Activated naive CD4-positive, alpha-beta T cell treated with anti-CD3 and anti-CD28 coated beads for 36 hours (primary cell): ENCODE measurements at regions not wholly inside any gene's neighbourhood (a gene's known extent, or its start where the extent isn't known, plus 50 kb on each side); places are given as distances from the start of the nearest gene placed in this dataset.
"Not testable (repeated sequence)": the region's sequence is repeated elsewhere in the genome, so short reads cannot be mapped to it uniquely, and the experiment has no call there.

Experiments used
- CTCF ChIA-PET: fragments of 350-600 bp; sonication (Branson Sonifier 250); formaldehyde crosslinking; loops from one replicate; lab custom pipeline; 2021; ENCODE audit warnings: antibody characterized with exemption; lab: Charles Lee
- DNase-seq: peaks from one replicate; pipeline ENCODE4 v3.0.0-alpha.2; 2020
- H3K27ac Mint-ChIP-seq: one replicate; pipeline ENCODE4 v1.8.0; 2021; ENCODE audit warnings: mild to moderate bottlenecking, mixed read lengths
- H3K27me3 Mint-ChIP-seq: one replicate; pipeline ENCODE4 v1.8.0; 2021; ENCODE audit warnings: low read depth, mixed read lengths
- H3K36me3 Mint-ChIP-seq: one replicate; pipeline ENCODE4 v1.8.0; 2021; ENCODE audit warnings: low read depth, mixed read lengths
- H3K4me1 Mint-ChIP-seq: one replicate; pipeline ENCODE4 v1.8.0; 2021; ENCODE audit warnings: low read depth, mixed read lengths
- H3K4me3 Mint-ChIP-seq: one replicate; pipeline ENCODE4 v1.8.0; 2021; ENCODE audit warnings: mild to moderate bottlenecking, moderate library complexity, mixed read lengths
- H3K9me3 Mint-ChIP-seq: one replicate; pipeline ENCODE4 v1.8.0; 2021; ENCODE audit warnings: mixed read lengths
- intact Hi-C: fragments of 100-400 bp; cut with micrococcal nuclease; formaldehyde crosslinking; loops from one replicate; pipeline ENCODE4 v1.15.1; 2023

DNA sequence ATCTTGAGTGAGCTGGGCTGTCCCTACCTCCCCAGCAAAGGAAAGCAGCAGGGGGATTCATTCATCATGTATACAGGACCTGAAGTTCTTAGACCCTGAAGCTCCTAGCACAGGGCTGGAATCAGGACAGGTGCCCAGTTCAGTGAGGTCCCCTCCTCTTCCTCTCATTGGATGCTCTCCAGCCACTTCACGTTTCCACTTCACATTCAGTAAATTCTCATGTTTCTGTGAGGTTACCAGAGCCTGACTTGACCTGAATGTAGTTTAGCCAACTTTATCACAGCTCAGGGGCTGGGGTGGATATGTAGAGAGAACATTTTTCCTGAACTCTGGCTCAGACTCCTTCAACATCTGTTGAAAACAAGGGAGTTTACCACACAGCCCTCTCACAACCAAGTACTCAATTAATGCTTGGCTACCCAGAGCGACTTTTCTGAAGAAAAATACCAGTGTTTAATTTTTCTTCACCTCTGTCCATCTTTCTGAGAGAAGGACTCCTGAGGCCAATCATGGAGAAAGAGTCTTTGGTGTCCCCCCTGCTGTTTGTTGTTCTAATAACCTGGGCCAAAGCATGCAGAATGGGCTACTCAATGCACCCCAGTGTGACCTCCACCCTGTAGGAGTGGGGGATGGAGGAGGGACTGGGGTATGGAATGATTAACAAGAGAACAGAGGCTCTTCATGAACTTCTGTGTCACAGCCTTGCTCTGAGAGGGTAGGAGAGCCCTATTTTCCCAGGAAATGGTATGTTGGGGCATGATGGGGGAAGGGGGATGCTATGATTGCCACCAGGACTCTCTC is 108.3 kb upstream of the FGGY start:
- Mint-ChIP-seq H3K27me3 (peaks cover 2% of the 10 kb centered on the region), H3K4me1 (no peaks in the 10 kb centered on the region), H3K36me3 (no peaks in the 10 kb centered on the region), H3K9me3 (no peaks in the 10 kb centered on the region), H3K27ac (no peak overlapping the region), H3K4me3 (no peak overlapping the region)
- CTCF ChIA-PET, result no interaction called here
- intact Hi-C loops, result no loop called here
- no peak for DNase-seq

- no peak for DNase-seq
- peaks cover 2% of the 10 kb centered on the region for H3K27me3 Mint-ChIP-seq
- no peaks in the 10 kb centered on the region for H3K9me3 Mint-ChIP-seq
- CTCF ChIA-PET, result no interaction called here
- H3K27ac Mint-ChIP-seq, result no peak overlapping the region
- H3K36me3 Mint-ChIP-seq, result no peaks in the 10 kb centered on the region
- H3K4me1 Mint-ChIP-seq, result no peaks in the 10 kb centered on the region
- no peak overlapping the region for H3K4me3 Mint-ChIP-seq
- intact Hi-C loops, result no loop called here
These were observed 103.3 kb upstream of the FGGY start for GRCh38 chr1:59193443-59194093.

DNA sequence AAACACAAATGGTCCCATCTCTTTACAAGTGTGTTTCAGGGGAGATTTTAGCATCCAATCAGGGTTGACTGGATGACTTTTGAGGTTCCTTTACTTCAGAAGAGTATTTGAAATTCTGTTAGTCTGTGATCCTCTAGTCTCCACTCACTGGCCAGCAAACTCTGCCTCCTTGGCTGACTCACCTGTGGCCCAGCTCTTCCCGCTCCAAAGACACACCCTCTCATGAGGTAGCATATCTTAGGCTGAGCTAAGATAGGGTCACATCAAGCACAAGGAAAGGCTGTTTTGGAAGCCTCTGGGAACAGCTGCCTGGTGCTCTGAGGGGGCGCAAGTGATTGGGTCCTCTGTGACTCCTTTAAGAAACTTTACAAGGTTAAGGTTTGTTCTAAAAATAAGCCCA is 102.3 kb upstream of the FGGY start:
- Mint-ChIP-seq H3K9me3 (no peaks in the 10 kb centered on the region), H3K27me3 (peaks cover 2% of the 10 kb centered on the region), H3K4me1 (no peaks in the 10 kb centered on the region), H3K4me3 (no peak overlapping the region), H3K27ac (no peak overlapping the region), H3K36me3 (no peaks in the 10 kb centered on the region)
- intact Hi-C loops, result loop anchor here (5.0 kb wide), 1 partner anchor 748 kb away; no protein-coding TSS in a partner anchor
- no peak for DNase-seq
- CTCF ChIA-PET, result no interaction called here

- Mint-ChIP-seq H3K9me3 (no peaks in the 10 kb centered on the region), H3K36me3 (no peaks in the 10 kb centered on the region), H3K27me3 (peaks cover 2% of the 10 kb centered on the region), H3K27ac (no peak overlapping the region), H3K4me3 (no peak overlapping the region), H3K4me1 (no peaks in the 10 kb centered on the region)
- CTCF ChIA-PET, result no interaction called here
- no peak for DNase-seq
- intact Hi-C loops, result loop anchor here (5.0 kb wide), 1 partner anchor 747 kb away; no protein-coding TSS in a partner anchor
These were observed 101.7 kb upstream of the FGGY start for GRCh38 chr1:59195151-59195550.

- Mint-ChIP-seq H3K36me3 (no peaks in the 10 kb centered on the region), H3K4me1 (no peaks in the 10 kb centered on the region), H3K9me3 (no peaks in the 10 kb centered on the region), H3K27me3 (peaks cover 6% of the 10 kb centered on the region), H3K4me3 (no peak overlapping the region), H3K27ac (no peak overlapping the region)
- CTCF ChIA-PET, result interaction anchor here (1.0 kb wide), 1 partner anchor 233 kb away, joined by 3 read pairs; no protein-coding TSS in a partner anchor
- intact Hi-C loops, result loop anchor here (5.0 kb wide), 1 partner anchor 744 kb away; no protein-coding TSS in a partner anchor
- no peak for DNase-seq
These were observed 98.3 kb upstream of the FGGY start for GRCh38 chr1:59198564-59198963.

DNA sequence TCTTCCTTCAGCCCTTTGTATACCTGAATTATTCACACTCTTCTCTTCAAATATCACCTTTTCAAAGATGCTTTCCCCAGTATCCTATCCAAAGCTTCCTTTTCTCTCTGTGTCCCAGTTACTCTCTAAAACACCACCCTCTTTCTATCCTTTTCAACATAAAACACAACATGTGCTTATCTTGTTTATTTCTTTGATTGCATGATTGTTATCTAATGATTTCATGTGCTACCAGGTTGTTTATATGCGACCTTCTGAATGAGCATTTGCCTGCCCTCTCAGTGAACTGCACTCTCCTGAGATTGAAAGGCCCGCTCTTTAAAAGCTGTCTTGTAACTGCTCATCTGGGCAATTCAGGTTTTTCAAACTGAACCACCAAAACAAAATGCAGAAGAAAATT is 97.7 kb upstream of the FGGY start:
- intact Hi-C loops, result loop anchor here (5.0 kb wide), 1 partner anchor 743 kb away; no protein-coding TSS in a partner anchor
- Mint-ChIP-seq H3K36me3 (no peaks in the 10 kb centered on the region), H3K4me3 (no peak overlapping the region), H3K4me1 (no peaks in the 10 kb centered on the region), H3K9me3 (no peaks in the 10 kb centered on the region), H3K27me3 (peaks cover 6% of the 10 kb centered on the region), H3K27ac (no peak overlapping the region)
- CTCF ChIA-PET, result interaction anchor here (1.0 kb wide), 1 partner anchor 233 kb away, joined by 3 read pairs; no protein-coding TSS in a partner anchor
- DNase-seq, result no peak

- H3K36me3 Mint-ChIP-seq, result no peaks in the 10 kb centered on the region
These were observed 97.0 kb upstream of the FGGY start for GRCh38 chr1:59199719-59200376.

DNA sequence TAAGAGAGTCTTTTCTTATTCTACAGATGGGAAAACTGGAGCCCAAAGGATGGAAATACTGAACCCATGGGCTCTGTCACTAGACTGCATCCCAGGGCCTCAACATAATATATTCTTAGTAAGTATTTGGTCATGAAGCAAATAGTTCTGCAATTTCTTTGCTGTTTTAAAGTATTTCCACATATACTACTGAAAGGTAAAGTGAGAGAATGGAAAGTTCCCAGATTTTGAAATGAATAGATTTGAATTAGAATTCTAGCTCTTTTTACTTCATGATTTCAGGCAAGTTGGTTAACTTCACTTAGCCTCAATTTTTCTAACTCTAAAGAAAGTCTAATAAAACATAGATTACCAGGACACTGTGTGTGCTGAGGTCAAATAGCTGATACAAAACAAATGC is 95.6 kb upstream of the FGGY start:
- H3K9me3 Mint-ChIP-seq, result peaks cover 3% of the 10 kb centered on the region
- H3K4me1 Mint-ChIP-seq, result no peaks in the 10 kb centered on the region
- CTCF ChIA-PET, result no interaction called here
- intact Hi-C loops, result no loop called here
- H3K27me3 Mint-ChIP-seq, result peaks cover 6% of the 10 kb centered on the region
- no peak overlapping the region for H3K4me3 Mint-ChIP-seq
- no peak for DNase-seq
- no peak overlapping the region for H3K27ac Mint-ChIP-seq
- H3K36me3 Mint-ChIP-seq, result no peaks in the 10 kb centered on the region

More at GRCh38 chr1:59199719-59200376, 97.0 kb upstream of the FGGY start:
- DNase-seq, result no peak
- H3K9me3 Mint-ChIP-seq, result peaks cover 2% of the 10 kb centered on the region
- H3K27ac Mint-ChIP-seq, result no peak overlapping the region
- H3K4me3 Mint-ChIP-seq, result no peak overlapping the region
- intact Hi-C loops, result loop anchor here (5.0 kb wide), 1 partner anchor 742 kb away; no protein-coding TSS in a partner anchor
- peaks cover 6% of the 10 kb centered on the region for H3K27me3 Mint-ChIP-seq
- CTCF ChIA-PET, result no interaction called here
- H3K4me1 Mint-ChIP-seq, result no peaks in the 10 kb centered on the region

DNA sequence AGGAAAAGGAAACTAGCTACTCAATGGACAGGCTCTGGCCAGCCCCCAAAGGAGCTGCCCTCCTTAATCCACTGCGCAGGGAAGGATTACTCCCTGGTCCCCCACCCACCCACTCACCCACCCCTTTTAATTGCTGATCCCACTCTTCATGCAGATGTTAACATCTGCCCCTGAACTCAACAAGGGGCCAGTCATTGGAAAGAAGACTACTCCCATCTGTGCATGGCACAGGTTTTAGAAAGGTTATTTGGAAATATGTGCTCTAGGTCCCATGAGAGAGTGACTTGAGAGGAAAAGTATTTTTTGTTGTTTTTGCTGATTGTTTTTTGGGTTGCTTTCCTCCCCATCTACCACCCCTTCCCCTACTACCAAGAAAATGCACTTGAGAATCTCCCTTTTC is 94.4 kb upstream of the FGGY start:
- intact Hi-C loops, result no loop called here
- H3K9me3 Mint-ChIP-seq, result peaks cover 3% of the 10 kb centered on the region
- peaks cover 6% of the 10 kb centered on the region for H3K27me3 Mint-ChIP-seq
- CTCF ChIA-PET, result no interaction called here
- no peak overlapping the region for H3K27ac Mint-ChIP-seq
- no peak overlapping the region for H3K4me3 Mint-ChIP-seq
- DNase-seq, result no peak
- no peaks in the 10 kb centered on the region for H3K4me1 Mint-ChIP-seq
- no peaks in the 10 kb centered on the region for H3K36me3 Mint-ChIP-seq

GRCh38 chr1:59204001-59204400 is 92.9 kb upstream of the FGGY start:
- H3K27me3 Mint-ChIP-seq, result peaks cover 6% of the 10 kb centered on the region
- H3K4me1 Mint-ChIP-seq, result no peaks in the 10 kb centered on the region
- no peaks in the 10 kb centered on the region for H3K36me3 Mint-ChIP-seq
- H3K4me3 Mint-ChIP-seq, result no peak overlapping the region
- no peak overlapping the region for H3K27ac Mint-ChIP-seq
- peaks cover 3% of the 10 kb centered on the region for H3K9me3 Mint-ChIP-seq
- DNase-seq, result no peak
- CTCF ChIA-PET, result no interaction called here
- intact Hi-C loops, result no loop called here

- intact Hi-C loops, H3K36me3 Mint-ChIP-seq, H3K4me3 Mint-ChIP-seq, H3K27me3 Mint-ChIP-seq, DNase-seq, H3K4me1 Mint-ChIP-seq, CTCF ChIA-PET, H3K9me3 Mint-ChIP-seq, H3K27ac Mint-ChIP-seq: not testable (repeated sequence)
These were observed 90.3 kb upstream of the FGGY start for GRCh38 chr1:59206616-59207015.

DNA sequence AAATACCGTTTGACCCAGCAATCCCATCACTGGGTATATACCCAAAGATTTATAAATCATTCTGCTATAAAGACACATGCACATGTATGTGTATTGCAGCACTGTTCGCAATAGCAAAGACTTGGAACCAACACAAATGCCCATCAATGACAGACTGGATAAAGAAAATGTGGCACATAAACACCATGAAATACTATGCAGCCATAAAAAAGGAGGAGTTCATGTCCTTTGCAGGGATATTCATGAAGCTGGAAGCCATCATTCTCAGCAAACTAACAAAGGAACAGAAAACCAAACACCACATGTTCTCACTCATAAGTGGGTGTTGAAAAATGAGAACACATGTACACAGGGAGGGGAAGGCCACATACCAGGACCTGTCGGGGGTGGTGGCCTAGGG is 86.5 kb upstream of the FGGY start:
- H3K4me1 Mint-ChIP-seq, CTCF ChIA-PET, H3K27me3 Mint-ChIP-seq, H3K4me3 Mint-ChIP-seq, intact Hi-C loops, H3K9me3 Mint-ChIP-seq, H3K27ac Mint-ChIP-seq, H3K36me3 Mint-ChIP-seq, DNase-seq: not testable (repeated sequence)
